ENCODE measurements at regions not wholly inside any gene's neighbourhood (a gene's known extent, or its start where the extent isn't known, plus 50 kb on each side); places are given as distances from the start of the nearest gene placed in this dataset.

DNA sequence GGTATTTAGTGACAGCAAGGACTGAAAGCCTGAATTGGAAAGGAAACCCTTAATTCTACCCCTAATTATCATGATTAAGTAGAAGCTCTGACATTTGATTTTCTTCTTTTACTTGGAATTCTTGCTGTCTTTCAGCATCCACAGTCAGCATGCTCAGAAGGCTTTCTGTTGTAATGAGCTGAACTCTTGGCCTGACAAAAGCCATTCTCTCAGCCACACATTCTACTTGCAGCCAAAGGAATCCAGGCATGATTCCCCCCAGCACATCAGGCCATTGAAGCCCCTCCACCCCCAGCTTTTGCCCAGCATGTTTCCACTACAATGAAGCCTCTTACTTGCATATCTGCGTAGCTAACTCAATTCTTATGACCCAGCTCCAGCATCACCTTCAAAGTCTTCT is 94.3 kb upstream of the FRMD4A start:
- Histone ChIP-seq H4K20me1 (replicated peaks in 1 of 2; ENCODE audit: control insufficient read depth in 1 of 2, insufficient read depth in 2 of 2, low read length in 2 of 2) (no peaks in the 10 kb centered on the region), H4K5ac (ENCODE audit: insufficient read length, low read depth, low read length) (no peak overlapping the region), H2BK15ac (ENCODE audit: low read length) (no peak overlapping the region), H3K23me2 (ENCODE audit: low read depth, low read length) (0 out of 2 replicates have a peak, but pooled peaks cover 3% of the 10 kb centered on the region), H3K9ac (replicated peaks in 1 of 4; ENCODE audit: extremely low read depth in 1 of 4, low read depth in 3 of 4, low read length in 3 of 4) (no peak overlapping the region), H3K9me3 (ENCODE audit: insufficient read depth in 2 of 2, low read depth in 1 of 2, low read length in 1 of 2) (no peaks in the 10 kb centered on the region), H3K27me3 (replicated peaks in 1 of 4; ENCODE audit: control insufficient read depth in 3 of 4, extremely low read depth in 1 of 4, insufficient read depth in 3 of 4, low read length in 3 of 4) (no peaks in the 10 kb centered on the region), H3K79me1 (ENCODE audit: low read depth, low read length) (no peaks in the 10 kb centered on the region), H3K4ac (replicated peaks; ENCODE audit: insufficient read length, low read depth, low read length) (no peak overlapping the region), H3K36me3 (ENCODE audit: control insufficient read depth in 2 of 4, insufficient read depth in 4 of 4, low read length in 3 of 4) (no peaks in the 10 kb centered on the region), H2BK12ac (ENCODE audit: low read depth, low read length) (0 out of 2 replicates have a peak overlapping the region, but pooled peaks have one; percentile 55), H3K14ac (ENCODE audit: insufficient read length) (no peak overlapping the region), H2BK120ac (replicated peaks; ENCODE audit: low read depth, low read length) (no peak overlapping the region), H3K27ac (ENCODE audit: low read depth, low read length) (no peak overlapping the region), H3K4me3 (ENCODE audit: extremely low read depth in 1 of 4, insufficient read depth in 2 of 4, low read depth in 3 of 4, low read length in 4 of 4) (no peak overlapping the region), H2BK20ac (ENCODE audit: low read length) (no peak overlapping the region), H4K8ac (ENCODE audit: extremely low read depth, insufficient read depth, low read length) (no peak overlapping the region), H3K18ac (ENCODE audit: extremely low read depth, low read length) (no peak overlapping the region; the same call in 1 of the 2 replicates), H2BK5ac (ENCODE audit: low read depth, low read length) (no peak overlapping the region; the same call in 1 of the 2 replicates), H2AK5ac (ENCODE audit: low read depth, low read length) (no peak overlapping the region), H3K4me2 (ENCODE audit: insufficient read depth in 1 of 2, low read depth in 2 of 2, low read length in 2 of 2) (peak overlapping the region in 1 of 2 experiments; percentile 14; a peak in 1 of 4 replicates), H3K23ac (ENCODE audit: insufficient read length) (no peak overlapping the region), H4K91ac (replicated peaks; ENCODE audit: insufficient read length, low read length) (no peak overlapping the region), H2AFZ (ENCODE audit: low read length) (no peak overlapping the region), H3K56ac (replicated peaks; ENCODE audit: insufficient read length, low read depth, low read length) (no peak overlapping the region), H3K4me1 (replicated peaks in 1 of 4; ENCODE audit: control insufficient read depth in 3 of 4, insufficient read depth in 4 of 4, low read length in 3 of 4) (peaks cover 0 to 21% (median 11%) of the 10 kb centered on the region in 4 experiments; a peak in 5 of 7 replicates), H3K79me2 (ENCODE audit: control insufficient read depth in 1 of 2, insufficient read depth in 2 of 2, low read length in 2 of 2) (no peaks in the 10 kb centered on the region)
- POLR2A ChIA-PET (ENCODE audit: partially characterized antibody): interaction anchor here (0.6 to 1.0 kb wide), 2 partner anchors 22 to 53 kb away, joined by 3 read pairs; no protein-coding TSS in a partner anchor
- FAIRE-seq (no peak), DNase-seq (ENCODE audit: low read depth in 1 of 2, low spot score in 2 of 2) (peak in 1 of 2 experiments; percentile 27)
- 43% methylated on average over 1 of the region's 1 CpG; no CpG with 5 or more reads in 1 of the 2 experiments for WGBS, 2 experiments (ENCODE audit: extremely low coverage in 1 of 2, insufficient coverage in 1 of 2, insufficient read length in 1 of 2, insufficient replicate concordance in 2 of 2, low coverage in 1 of 2, low lambda C conversion rate in 2 of 2, missing lambda C conversion rate in 1 of 2)
- TF ChIP-seq NANOG (IDR thresholded peaks at IDR 0.05; ENCODE audit: insufficient read depth, low read depth, low read length, poor library complexity, severe bottlenecking) (no peak), TEAD4 (IDR thresholded peaks at IDR 0.05; ENCODE audit: low read depth, low read length) (no peak), RFX5 (IDR thresholded peaks at IDR 0.05; ENCODE audit: borderline replicate concordance, low read depth, low read length) (no peak), RXRA (IDR thresholded peaks at IDR 0.05; ENCODE audit: insufficient read depth, low read depth, low read length) (no peak), POLR2AphosphoS5 (IDR thresholded peaks at IDR 0.05; ENCODE audit: low read depth, low read length) (no peak), KDM1A (IDR thresholded peaks at IDR 0.05; ENCODE audit: borderline replicate concordance, low read length) (no peak), PHF8 (conservative IDR thresholded peaks at IDR 0.05; ENCODE audit: low read depth, low read length) (no peak), EP300 (IDR thresholded peaks at IDR 0.05; ENCODE audit: borderline replicate concordance in 1 of 2, low read depth in 2 of 2, low read length in 2 of 2) (no peak)
- CTCF ChIA-PET (ENCODE audit: partially characterized antibody): interaction anchor here (0.9 to 1.6 kb wide), 6 partner anchors 13 to 228 kb away, joined by 3 to 5 read pairs (median 4); no protein-coding TSS in a partner anchor

Data from H1 (cell line).